Esophagus muscularis mucosa (tissue), 3 donors: ENCODE measurements at regions not wholly inside any gene's neighbourhood (a gene's known extent, or its start where the extent isn't known, plus 50 kb on each side); places are given as distances from the start of the nearest gene placed in this dataset.

Source experiments
- POLR2AphosphoS5 ChIP-seq, 2 donors: sonication (generic); formaldehyde crosslinking; IDR thresholded peaks; one replicate each; pipeline ENCODE4 v1.6.1; 2017; ENCODE audit warnings: antibody characterized with exemption in 2 of 2
- TF ChIP-seq, protein P1 (sequence below), 3 experiments: fragments of 200-600 bp in 2 of 3; fragments of 450-650 bp in 1 of 3; sonication (generic) in 2 of 3; IDR thresholded peaks; one replicate each; pipeline ENCODE4 v1.5.1; 2017 to 2019; ENCODE audit warnings: antibody characterized with exemption in 3 of 3, mild to moderate bottlenecking in 2 of 3, moderate library complexity in 1 of 3

DNA sequence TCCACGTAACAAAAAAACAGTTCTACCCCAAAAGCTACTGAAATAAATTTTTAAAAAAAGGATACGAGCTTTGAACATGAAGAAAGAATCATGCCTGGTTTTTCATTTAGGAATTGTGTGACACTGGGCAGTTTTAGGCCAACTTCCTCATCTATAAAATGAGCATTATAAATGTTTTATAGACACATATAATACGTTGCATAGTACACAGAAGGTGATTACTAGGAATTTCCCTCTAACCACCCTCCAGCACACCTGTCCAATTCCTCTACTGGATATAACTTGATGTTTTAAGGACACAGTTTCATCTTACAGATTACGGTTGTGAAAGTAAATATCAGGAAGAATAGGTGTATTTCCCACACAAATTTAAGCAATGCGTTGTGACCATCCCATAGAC, 85.5 kb upstream of the IQCM start:
- TF ChIP-seq, protein P1, sequence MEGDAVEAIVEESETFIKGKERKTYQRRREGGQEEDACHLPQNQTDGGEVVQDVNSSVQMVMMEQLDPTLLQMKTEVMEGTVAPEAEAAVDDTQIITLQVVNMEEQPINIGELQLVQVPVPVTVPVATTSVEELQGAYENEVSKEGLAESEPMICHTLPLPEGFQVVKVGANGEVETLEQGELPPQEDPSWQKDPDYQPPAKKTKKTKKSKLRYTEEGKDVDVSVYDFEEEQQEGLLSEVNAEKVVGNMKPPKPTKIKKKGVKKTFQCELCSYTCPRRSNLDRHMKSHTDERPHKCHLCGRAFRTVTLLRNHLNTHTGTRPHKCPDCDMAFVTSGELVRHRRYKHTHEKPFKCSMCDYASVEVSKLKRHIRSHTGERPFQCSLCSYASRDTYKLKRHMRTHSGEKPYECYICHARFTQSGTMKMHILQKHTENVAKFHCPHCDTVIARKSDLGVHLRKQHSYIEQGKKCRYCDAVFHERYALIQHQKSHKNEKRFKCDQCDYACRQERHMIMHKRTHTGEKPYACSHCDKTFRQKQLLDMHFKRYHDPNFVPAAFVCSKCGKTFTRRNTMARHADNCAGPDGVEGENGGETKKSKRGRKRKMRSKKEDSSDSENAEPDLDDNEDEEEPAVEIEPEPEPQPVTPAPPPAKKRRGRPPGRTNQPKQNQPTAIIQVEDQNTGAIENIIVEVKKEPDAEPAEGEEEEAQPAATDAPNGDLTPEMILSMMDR (IDR thresholded peaks at IDR 0.05) = no peak
- TF ChIP-seq POLR2AphosphoS5 (IDR thresholded peaks at IDR 0.05) = no peak
